ENCODE measurements at regions not wholly inside any gene's neighbourhood (a gene's known extent, or its start where the extent isn't known, plus 50 kb on each side); places are given as distances from the start of the nearest gene placed in this dataset.

DNA sequence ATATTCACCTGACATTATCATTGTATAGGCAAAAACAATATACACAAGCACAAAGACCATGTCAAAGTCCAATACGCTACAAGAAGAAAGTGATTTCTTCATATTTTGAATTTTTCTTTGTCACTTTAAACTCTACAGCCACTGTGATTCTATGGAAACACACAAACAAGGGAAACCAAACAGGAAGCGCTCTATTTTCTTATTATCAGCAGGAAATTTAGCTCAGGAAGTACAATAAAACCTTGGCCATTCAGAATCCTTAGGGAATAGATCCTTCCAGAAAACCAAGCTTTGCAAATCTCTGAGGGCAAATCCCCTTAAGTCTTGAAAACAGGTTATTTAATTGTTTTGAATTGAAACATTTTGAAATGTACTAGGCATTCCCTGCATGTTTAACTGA, 336.2 kb downstream of the EPHA4 start:
- DNase-seq = peak in 1 of 2 donors; percentile 19
- H3K27ac ChIP-seq = peak overlapping the region in 9 of 10 donors; percentile 3 to 71 (median 37)
- peaks cover 0 to 42% (median 6%) of the 10 kb centered on the region in 9 donors for H3K4me1 ChIP-seq
- H3K27me3 ChIP-seq = no peaks in the 10 kb centered on the region
- ATAC-seq = peak in 7 of 8 donors; percentile 44 to 97 (median 80)
- no peak overlapping the region for H3K4me3 ChIP-seq
- WGBS, 2 donors = 46 to 56% methylated on average over 2 of the region's 2 CpGs
- peaks cover 0 to 5% (median 0%) of the 10 kb centered on the region in 11 donors for H3K9me3 ChIP-seq
- H3K36me3 ChIP-seq = no peaks in the 10 kb centered on the region
- intact Hi-C loops (cut with DNase I) = loop anchor here in 3 of 10 donors (10.0 kb wide), 3 partner anchors 111 to 279 kb away; no protein-coding TSS in a partner anchor
- TF ChIP-seq, protein P1, sequence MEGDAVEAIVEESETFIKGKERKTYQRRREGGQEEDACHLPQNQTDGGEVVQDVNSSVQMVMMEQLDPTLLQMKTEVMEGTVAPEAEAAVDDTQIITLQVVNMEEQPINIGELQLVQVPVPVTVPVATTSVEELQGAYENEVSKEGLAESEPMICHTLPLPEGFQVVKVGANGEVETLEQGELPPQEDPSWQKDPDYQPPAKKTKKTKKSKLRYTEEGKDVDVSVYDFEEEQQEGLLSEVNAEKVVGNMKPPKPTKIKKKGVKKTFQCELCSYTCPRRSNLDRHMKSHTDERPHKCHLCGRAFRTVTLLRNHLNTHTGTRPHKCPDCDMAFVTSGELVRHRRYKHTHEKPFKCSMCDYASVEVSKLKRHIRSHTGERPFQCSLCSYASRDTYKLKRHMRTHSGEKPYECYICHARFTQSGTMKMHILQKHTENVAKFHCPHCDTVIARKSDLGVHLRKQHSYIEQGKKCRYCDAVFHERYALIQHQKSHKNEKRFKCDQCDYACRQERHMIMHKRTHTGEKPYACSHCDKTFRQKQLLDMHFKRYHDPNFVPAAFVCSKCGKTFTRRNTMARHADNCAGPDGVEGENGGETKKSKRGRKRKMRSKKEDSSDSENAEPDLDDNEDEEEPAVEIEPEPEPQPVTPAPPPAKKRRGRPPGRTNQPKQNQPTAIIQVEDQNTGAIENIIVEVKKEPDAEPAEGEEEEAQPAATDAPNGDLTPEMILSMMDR (IDR thresholded peaks at IDR 0.05) = no peak

- intact Hi-C loops (cut with DNase I) = no loop called here
- TF ChIP-seq, protein P1 (IDR thresholded peaks at IDR 0.05) = no peak
- Histone ChIP-seq H3K27ac (no peak overlapping the region), H3K4me3 (no peak overlapping the region), H3K9me3 (no peaks in the 10 kb centered on the region), H3K27me3 (no peaks in the 10 kb centered on the region), H3K36me3 (no peaks in the 10 kb centered on the region), H3K4me1 (peaks cover 0 to 30% (median 6%) of the 10 kb centered on the region in 9 donors)
- ATAC-seq (no peak), DNase-seq (no peak)
- WGBS, 2 donors = 62 to 70% methylated on average over 3 of the region's 3 CpGs
These were observed 331.0 kb downstream of the EPHA4 start for GRCh38 chr2:221241072-221241471.

GRCh38 chr2:221243771-221244170, 328.3 kb downstream of the EPHA4 start:
- no peak overlapping the region for H3K27ac ChIP-seq
- ATAC-seq = no peak
- H3K4me3 ChIP-seq = no peak overlapping the region
- WGBS, 2 donors = 95 to 98% methylated on average over 2 of the region's 2 CpGs
- H3K9me3 ChIP-seq = no peaks in the 10 kb centered on the region
- TF ChIP-seq, protein P1 (IDR thresholded peaks at IDR 0.05) = no peak
- no peaks in the 10 kb centered on the region for H3K27me3 ChIP-seq
- H3K4me1 ChIP-seq = peaks cover 0 to 4% (median 0%) of the 10 kb centered on the region in 9 donors
- intact Hi-C loops (cut with DNase I) = no loop called here
- H3K36me3 ChIP-seq = no peaks in the 10 kb centered on the region
- no peak for DNase-seq

- Histone ChIP-seq H3K4me1 (no peaks in the 10 kb centered on the region), H3K27me3 (no peaks in the 10 kb centered on the region), H3K4me3 (no peak overlapping the region), H3K9me3 (no peaks in the 10 kb centered on the region), H3K27ac (no peak overlapping the region), H3K36me3 (no peaks in the 10 kb centered on the region)
- no peak for ATAC-seq
- TF ChIP-seq, protein P1 (IDR thresholded peaks at IDR 0.05) = no peak
- DNase-seq = no peak
- intact Hi-C loops (cut with DNase I) = no loop called here
- 74 to 79% methylated on average over 3 of the region's 3 CpGs for WGBS, 2 donors
These were observed 327.1 kb downstream of the EPHA4 start for GRCh38 chr2:221245045-221245444.

Data from heart right ventricle (tissue), 16 donors.